ENCODE measurements at regions not wholly inside any gene's neighbourhood (a gene's known extent, or its start where the extent isn't known, plus 50 kb on each side); places are given as distances from the start of the nearest gene placed in this dataset.

DNA sequence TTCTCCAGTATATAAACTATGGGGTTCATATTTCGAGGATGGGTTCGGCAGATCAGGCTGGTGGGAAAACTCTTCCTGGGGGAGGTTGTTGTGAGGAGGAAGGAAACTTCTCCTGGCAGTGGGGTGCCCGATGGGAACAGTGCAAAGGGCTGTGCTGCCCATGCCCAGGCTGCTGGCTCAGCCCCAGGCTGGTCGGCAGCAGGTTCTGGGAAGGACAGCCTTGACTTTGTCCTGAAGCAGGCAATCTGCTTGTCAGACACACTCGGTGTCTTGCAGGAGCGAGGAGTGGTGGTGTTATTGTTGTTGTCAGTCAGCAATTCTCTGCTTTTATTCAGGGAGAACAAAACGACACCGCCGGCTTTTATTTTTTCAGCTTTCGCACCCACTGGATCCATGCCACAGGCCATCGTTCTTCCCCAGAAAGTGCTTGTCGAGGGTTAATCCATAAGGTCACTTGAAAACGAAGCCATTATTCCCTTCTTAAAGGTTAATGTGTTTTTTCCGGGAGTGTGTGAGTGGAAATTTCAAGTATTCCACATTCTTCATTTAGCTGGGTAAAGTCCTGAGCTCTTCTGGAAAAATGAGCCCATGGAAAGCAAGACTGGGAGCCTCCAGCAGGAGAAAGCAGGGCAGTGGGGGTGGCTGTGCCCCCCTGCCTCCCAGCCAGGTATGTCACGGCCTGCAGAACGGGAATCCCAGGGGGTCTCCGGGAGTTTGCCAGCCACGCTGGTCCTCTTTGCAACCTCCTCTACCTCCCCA lies 57.0 kb upstream of the STX16 start:
- TF ChIP-seq, protein P1, sequence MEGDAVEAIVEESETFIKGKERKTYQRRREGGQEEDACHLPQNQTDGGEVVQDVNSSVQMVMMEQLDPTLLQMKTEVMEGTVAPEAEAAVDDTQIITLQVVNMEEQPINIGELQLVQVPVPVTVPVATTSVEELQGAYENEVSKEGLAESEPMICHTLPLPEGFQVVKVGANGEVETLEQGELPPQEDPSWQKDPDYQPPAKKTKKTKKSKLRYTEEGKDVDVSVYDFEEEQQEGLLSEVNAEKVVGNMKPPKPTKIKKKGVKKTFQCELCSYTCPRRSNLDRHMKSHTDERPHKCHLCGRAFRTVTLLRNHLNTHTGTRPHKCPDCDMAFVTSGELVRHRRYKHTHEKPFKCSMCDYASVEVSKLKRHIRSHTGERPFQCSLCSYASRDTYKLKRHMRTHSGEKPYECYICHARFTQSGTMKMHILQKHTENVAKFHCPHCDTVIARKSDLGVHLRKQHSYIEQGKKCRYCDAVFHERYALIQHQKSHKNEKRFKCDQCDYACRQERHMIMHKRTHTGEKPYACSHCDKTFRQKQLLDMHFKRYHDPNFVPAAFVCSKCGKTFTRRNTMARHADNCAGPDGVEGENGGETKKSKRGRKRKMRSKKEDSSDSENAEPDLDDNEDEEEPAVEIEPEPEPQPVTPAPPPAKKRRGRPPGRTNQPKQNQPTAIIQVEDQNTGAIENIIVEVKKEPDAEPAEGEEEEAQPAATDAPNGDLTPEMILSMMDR (IDR thresholded peaks at IDR 0.05; ENCODE audit: low read length): no peak
- no peak for TF ChIP-seq EZH2 (optimal IDR thresholded peaks at IDR 0.05; ENCODE audit: low read depth, low read length)

Data from MM.1S (cell line).